ENCODE measurements at regions not wholly inside any gene's neighbourhood (a gene's known extent, or its start where the extent isn't known, plus 50 kb on each side); places are given as distances from the start of the nearest gene placed in this dataset.

- TF ChIP-seq CTCF (conservative IDR thresholded peaks at IDR 0.05 in 1 of 2, IDR thresholded peaks at IDR 0.05 in 1 of 2; ENCODE audit: low read depth in 1 of 2, low read length in 2 of 2) (no peak), EZH2 (IDR thresholded peaks at IDR 0.05; ENCODE audit: low read length, missing control alignments) (no peak)
Observed at GRCh38 chr12:114769634-114770033, 85.7 kb upstream of the TBX3 start.

All from fibroblast of lung (primary cell).